ENCODE measurements at regions not wholly inside any gene's neighbourhood (a gene's known extent, or its start where the extent isn't known, plus 50 kb on each side); places are given as distances from the start of the nearest gene placed in this dataset.

- Histone ChIP-seq H4K5ac (ENCODE audit: low read length) (no peak overlapping the region), H2BK5ac (ENCODE audit: low read length) (no peak overlapping the region), H3K27ac (ENCODE audit: low read depth, low read length) (no peak overlapping the region), H3K23ac (ENCODE audit: low read length) (no peak overlapping the region), H3K79me1 (ENCODE audit: low read length) (no peaks in the 10 kb centered on the region), H3K36me3 (ENCODE audit: control insufficient read depth, insufficient read depth, low read length) (no peaks in the 10 kb centered on the region), H2BK15ac (replicated peaks; ENCODE audit: low read depth) (no peak overlapping the region), H3K4me2 (ENCODE audit: low read length) (no peak overlapping the region), H3K9ac (ENCODE audit: low read length) (no peak overlapping the region), H2BK120ac (ENCODE audit: low read depth, low read length) (no peak overlapping the region), H3K18ac (ENCODE audit: low read length) (no peak overlapping the region), H3K56ac (ENCODE audit: low read length) (no peak overlapping the region), H3K4me1 (ENCODE audit: control insufficient read depth, low read depth, low read length) (no peaks in the 10 kb centered on the region), H2AK5ac (ENCODE audit: low read length) (no peak overlapping the region), H4K8ac (ENCODE audit: low read depth, low read length) (no peak overlapping the region), H3K79me2 (ENCODE audit: control insufficient read depth, insufficient read depth, low read length) (no peaks in the 10 kb centered on the region), H3K4ac (ENCODE audit: low read depth, low read length) (no peak overlapping the region), H3K4me3 (ENCODE audit: low read length) (no peak overlapping the region), H3K27me3 (ENCODE audit: insufficient read depth, low read length, poor library complexity) (no peaks in the 10 kb centered on the region)
- WGBS (ENCODE audit: extremely low coverage, insufficient coverage, low lambda C conversion rate), result no CpG with 5 or more reads among the region's 4 CpGs
- no peak for DNase-seq
These were observed 97.9 kb upstream of the UST start for GRCh38 chr6:148648754-148649453.

GRCh38 chr6:148649454-148649963 lies 97.3 kb upstream of the UST start:
- Histone ChIP-seq H3K4ac (ENCODE audit: low read depth, low read length) (no peak overlapping the region), H2BK15ac (replicated peaks; ENCODE audit: low read depth) (no peak overlapping the region), H3K56ac (ENCODE audit: low read length) (no peak overlapping the region), H4K8ac (ENCODE audit: low read depth, low read length) (no peak overlapping the region), H3K27me3 (ENCODE audit: insufficient read depth, low read length, poor library complexity) (no peaks in the 10 kb centered on the region), H3K9ac (ENCODE audit: low read length) (no peak overlapping the region), H3K4me3 (ENCODE audit: low read length) (no peak overlapping the region), H3K79me2 (ENCODE audit: control insufficient read depth, insufficient read depth, low read length) (no peaks in the 10 kb centered on the region), H2AK5ac (ENCODE audit: low read length) (no peak overlapping the region), H3K4me1 (ENCODE audit: control insufficient read depth, low read depth, low read length) (no peaks in the 10 kb centered on the region), H3K4me2 (ENCODE audit: low read length) (no peak overlapping the region), H3K79me1 (ENCODE audit: low read length) (no peaks in the 10 kb centered on the region), H2BK5ac (ENCODE audit: low read length) (no peak overlapping the region), H3K23ac (ENCODE audit: low read length) (no peak overlapping the region), H2BK120ac (ENCODE audit: low read depth, low read length) (no peak overlapping the region), H3K36me3 (ENCODE audit: control insufficient read depth, insufficient read depth, low read length) (no peaks in the 10 kb centered on the region), H4K5ac (ENCODE audit: low read length) (no peak overlapping the region), H3K18ac (ENCODE audit: low read length) (peak overlapping the region; percentile 6), H3K27ac (ENCODE audit: low read depth, low read length) (no peak overlapping the region)
- no peak for DNase-seq

- Histone ChIP-seq H3K27ac (ENCODE audit: low read depth, low read length) (no peak overlapping the region), H2AK5ac (ENCODE audit: low read length) (no peak overlapping the region), H3K4ac (ENCODE audit: low read depth, low read length) (no peak overlapping the region), H3K79me2 (ENCODE audit: control insufficient read depth, insufficient read depth, low read length) (no peaks in the 10 kb centered on the region), H2BK120ac (ENCODE audit: low read depth, low read length) (no peak overlapping the region), H3K27me3 (ENCODE audit: insufficient read depth, low read length, poor library complexity) (no peaks in the 10 kb centered on the region), H3K36me3 (ENCODE audit: control insufficient read depth, insufficient read depth, low read length) (no peaks in the 10 kb centered on the region), H2BK15ac (replicated peaks; ENCODE audit: low read depth) (no peak overlapping the region), H3K4me1 (ENCODE audit: control insufficient read depth, low read depth, low read length) (no peaks in the 10 kb centered on the region), H4K8ac (ENCODE audit: low read depth, low read length) (no peak overlapping the region), H4K5ac (ENCODE audit: low read length) (no peak overlapping the region), H3K4me3 (ENCODE audit: low read length) (no peak overlapping the region), H3K23ac (ENCODE audit: low read length) (no peak overlapping the region), H3K9ac (ENCODE audit: low read length) (no peak overlapping the region), H3K4me2 (ENCODE audit: low read length) (no peak overlapping the region), H2BK5ac (ENCODE audit: low read length) (no peak overlapping the region), H3K79me1 (ENCODE audit: low read length) (no peaks in the 10 kb centered on the region), H3K18ac (ENCODE audit: low read length) (no peak overlapping the region), H3K56ac (ENCODE audit: low read length) (no peak overlapping the region)
- DNase-seq, result no peak
- WGBS (ENCODE audit: extremely low coverage, insufficient coverage, low lambda C conversion rate), result no CpG with 5 or more reads among the region's 2 CpGs
These were observed 95.8 kb upstream of the UST start for GRCh38 chr6:148650941-148651505.

- no peak overlapping the region for H3K56ac ChIP-seq (ENCODE audit: low read length)
- no peak overlapping the region for H2BK120ac ChIP-seq (ENCODE audit: low read depth, low read length)
- no peaks in the 10 kb centered on the region for H3K79me1 ChIP-seq (ENCODE audit: low read length)
- no peak overlapping the region for H4K5ac ChIP-seq (ENCODE audit: low read length)
- H2AK5ac ChIP-seq (ENCODE audit: low read length), result no peak overlapping the region
- no peak overlapping the region for H3K27ac ChIP-seq (ENCODE audit: low read depth, low read length)
- H4K8ac ChIP-seq (ENCODE audit: low read depth, low read length), result no peak overlapping the region
- H3K4me3 ChIP-seq (ENCODE audit: low read length), result no peak overlapping the region
- no peak for DNase-seq
- no peaks in the 10 kb centered on the region for H3K27me3 ChIP-seq (ENCODE audit: insufficient read depth, low read length, poor library complexity)
- no peak overlapping the region for H3K23ac ChIP-seq (ENCODE audit: low read length)
- no peaks in the 10 kb centered on the region for H3K79me2 ChIP-seq (ENCODE audit: control insufficient read depth, insufficient read depth, low read length)
- no peak overlapping the region for H3K9ac ChIP-seq (ENCODE audit: low read length)
- H3K36me3 ChIP-seq (ENCODE audit: control insufficient read depth, insufficient read depth, low read length), result no peaks in the 10 kb centered on the region
- H2BK15ac ChIP-seq (replicated peaks; ENCODE audit: low read depth), result no peak overlapping the region
- H2BK5ac ChIP-seq (ENCODE audit: low read length), result no peak overlapping the region
- no peaks in the 10 kb centered on the region for H3K4me1 ChIP-seq (ENCODE audit: control insufficient read depth, low read depth, low read length)
- H3K4me2 ChIP-seq (ENCODE audit: low read length), result no peak overlapping the region
- H3K4ac ChIP-seq (ENCODE audit: low read depth, low read length), result no peak overlapping the region
- no peak overlapping the region for H3K18ac ChIP-seq (ENCODE audit: low read length)
These were observed 94.6 kb upstream of the UST start for GRCh38 chr6:148652205-148652604.

DNA sequence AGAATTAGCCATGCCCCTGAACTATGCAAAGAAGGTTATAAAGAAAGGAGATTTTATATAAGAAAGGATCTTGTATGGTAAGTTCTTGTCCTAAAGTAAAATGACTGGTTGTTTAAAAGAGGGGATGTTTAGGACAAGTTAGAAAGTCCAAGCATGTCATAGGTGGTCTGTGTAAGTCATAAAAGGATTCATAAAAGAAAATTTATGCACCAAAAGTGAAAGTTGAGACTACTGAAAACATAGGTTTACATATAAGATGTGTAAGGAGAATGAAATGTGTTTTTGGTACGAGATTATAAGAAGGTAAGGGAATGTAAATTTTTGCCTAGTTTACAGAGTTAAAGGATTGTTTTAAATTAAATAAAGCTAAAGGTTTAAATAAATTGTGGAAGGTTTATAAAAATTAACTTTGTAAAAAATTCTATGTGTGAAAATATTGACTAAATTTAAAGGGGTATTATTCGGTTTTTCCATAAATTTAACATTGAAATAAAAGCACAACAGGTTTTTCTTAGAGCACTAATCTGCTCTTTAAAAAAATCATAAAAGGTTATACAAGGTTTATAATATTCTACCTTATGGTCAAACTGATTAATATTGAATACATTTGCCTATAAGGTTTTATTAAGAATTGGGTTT lies 93.6 kb upstream of the UST start:
- Histone ChIP-seq H3K36me3 (ENCODE audit: control insufficient read depth, insufficient read depth, low read length) (no peaks in the 10 kb centered on the region), H4K5ac (ENCODE audit: low read length) (no peak overlapping the region), H3K4me1 (ENCODE audit: control insufficient read depth, low read depth, low read length) (no peaks in the 10 kb centered on the region), H3K79me2 (ENCODE audit: control insufficient read depth, insufficient read depth, low read length) (no peaks in the 10 kb centered on the region), H2BK5ac (ENCODE audit: low read length) (no peak overlapping the region), H3K27ac (ENCODE audit: low read depth, low read length) (no peak overlapping the region), H2AK5ac (ENCODE audit: low read length) (no peak overlapping the region), H2BK120ac (ENCODE audit: low read depth, low read length) (no peak overlapping the region), H3K4me2 (ENCODE audit: low read length) (no peak overlapping the region), H4K8ac (ENCODE audit: low read depth, low read length) (no peak overlapping the region), H3K79me1 (ENCODE audit: low read length) (no peaks in the 10 kb centered on the region), H3K4ac (ENCODE audit: low read depth, low read length) (no peak overlapping the region), H3K9ac (ENCODE audit: low read length) (no peak overlapping the region), H3K23ac (ENCODE audit: low read length) (no peak overlapping the region), H3K4me3 (ENCODE audit: low read length) (no peak overlapping the region), H3K18ac (ENCODE audit: low read length) (no peak overlapping the region), H2BK15ac (replicated peaks; ENCODE audit: low read depth) (no peak overlapping the region), H3K27me3 (ENCODE audit: insufficient read depth, low read length, poor library complexity) (no peaks in the 10 kb centered on the region), H3K56ac (ENCODE audit: low read length) (no peak overlapping the region)
- DNase-seq, result peak; percentile 75
- WGBS (ENCODE audit: extremely low coverage, insufficient coverage, low lambda C conversion rate), result 100% methylated on average over 1 of the region's 2 CpGs
